Nephron progenitor cell (in vitro differentiated cells): ENCODE measurements at regions not wholly inside any gene's neighbourhood (a gene's known extent, or its start where the extent isn't known, plus 50 kb on each side); places are given as distances from the start of the nearest gene placed in this dataset.
"Not testable (repeated sequence)": the region's sequence is repeated elsewhere in the genome, so short reads cannot be mapped to it uniquely, and the experiment has no call there.

ENCODE experiments used
- DNase-seq: peaks from one replicate; pipeline ENCODE4 v3.0.0; 2021
- H3K27ac Mint-ChIP-seq: 2 replicates; pipeline ENCODE4 v1.8.0; 2021; ENCODE audit warnings: mild to moderate bottlenecking, moderate library complexity, mixed read lengths
- H3K27me3 Mint-ChIP-seq: 2 replicates; pipeline ENCODE4 v1.8.0; 2021; ENCODE audit warnings: mild to moderate bottlenecking, low read depth, mixed read lengths; ENCODE audit not compliant: poor library complexity
- H3K36me3 Mint-ChIP-seq: 2 replicates; pipeline ENCODE4 v1.8.0; 2021; ENCODE audit warnings: low read depth, mixed read lengths
- H3K4me1 Mint-ChIP-seq: 2 replicates; pipeline ENCODE4 v1.8.0; 2021; ENCODE audit warnings: mixed read lengths
- H3K4me3 Mint-ChIP-seq: 2 replicates; pipeline ENCODE4 v1.8.0; 2021; ENCODE audit warnings: mild to moderate bottlenecking, moderate library complexity, mixed read lengths
- H3K9me3 Mint-ChIP-seq: 2 replicates; pipeline ENCODE4 v1.8.0; 2021; ENCODE audit warnings: mild to moderate bottlenecking, moderate library complexity, mixed read lengths

GRCh38 chr11:49585495-49585894 is 366.7 kb upstream of the OR4C13 start:
- not testable (repeated sequence) for DNase-seq, H3K4me3 Mint-ChIP-seq, H3K36me3 Mint-ChIP-seq, H3K4me1 Mint-ChIP-seq, H3K27me3 Mint-ChIP-seq, H3K27ac Mint-ChIP-seq
- peaks cover 41% of the 10 kb centered on the region for H3K9me3 Mint-ChIP-seq

DNA sequence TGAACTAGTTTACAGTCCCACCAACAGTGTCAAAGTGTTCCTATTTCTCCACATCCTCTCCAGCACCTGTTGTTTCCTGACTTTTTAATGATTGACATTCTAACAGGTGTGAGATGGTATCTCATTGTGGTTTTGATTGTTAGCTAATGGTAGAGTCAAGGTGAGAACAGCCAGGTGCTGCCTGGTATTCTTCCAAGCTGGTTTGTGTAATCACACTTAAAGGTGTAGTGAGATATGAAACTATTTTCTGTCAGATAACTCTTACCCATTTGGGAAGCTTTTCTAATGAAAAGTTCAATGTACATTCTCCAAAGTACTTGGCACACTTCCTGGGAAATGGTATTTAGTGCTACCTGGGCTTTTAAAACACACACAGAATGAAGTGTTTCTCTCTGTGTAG is 343.3 kb upstream of the OR4C13 start:
- H3K36me3 Mint-ChIP-seq, H3K27ac Mint-ChIP-seq, H3K4me1 Mint-ChIP-seq, H3K4me3 Mint-ChIP-seq, DNase-seq, H3K27me3 Mint-ChIP-seq: not testable (repeated sequence)
- H3K9me3 Mint-ChIP-seq, result peaks cover 73% of the 10 kb centered on the region

GRCh38 chr11:49623872-49624271 is 328.3 kb upstream of the OR4C13 start:
- peaks cover 81% of the 10 kb centered on the region for H3K9me3 Mint-ChIP-seq
- H3K27me3 Mint-ChIP-seq, H3K36me3 Mint-ChIP-seq, H3K27ac Mint-ChIP-seq, H3K4me3 Mint-ChIP-seq, H3K4me1 Mint-ChIP-seq, DNase-seq: not testable (repeated sequence)

GRCh38 chr11:49670705-49671104 is 281.5 kb upstream of the OR4C13 start:
- peaks cover 82% of the 10 kb centered on the region for H3K9me3 Mint-ChIP-seq
- not testable (repeated sequence) for H3K36me3 Mint-ChIP-seq, H3K4me1 Mint-ChIP-seq, H3K4me3 Mint-ChIP-seq, H3K27ac Mint-ChIP-seq, H3K27me3 Mint-ChIP-seq, DNase-seq

DNA sequence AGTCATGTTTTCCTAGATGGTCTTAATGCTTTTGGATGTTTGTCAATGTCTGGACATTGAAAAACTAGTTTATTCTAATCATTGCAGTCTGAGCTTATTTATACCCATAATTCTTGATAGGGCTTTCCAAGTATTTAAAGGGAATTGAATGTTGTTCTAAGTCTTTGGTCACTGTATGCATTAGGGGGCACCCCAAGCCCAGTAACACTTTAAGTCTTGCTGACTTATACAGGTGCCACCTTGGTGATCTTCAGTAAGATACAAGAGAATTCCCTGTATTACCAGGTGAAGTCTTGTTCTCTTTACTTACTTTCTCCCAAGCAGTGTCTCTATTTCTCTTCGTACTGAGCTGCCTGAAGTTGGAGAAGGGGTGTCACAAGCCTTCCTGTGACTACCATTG is 250.1 kb upstream of the OR4C13 start:
- peaks cover 79% of the 10 kb centered on the region for H3K9me3 Mint-ChIP-seq
- not testable (repeated sequence) for H3K4me3 Mint-ChIP-seq, DNase-seq, H3K36me3 Mint-ChIP-seq, H3K4me1 Mint-ChIP-seq, H3K27ac Mint-ChIP-seq, H3K27me3 Mint-ChIP-seq

GRCh38 chr11:49750447-49750846 is 201.7 kb upstream of the OR4C13 start:
- DNase-seq, H3K4me1 Mint-ChIP-seq, H3K36me3 Mint-ChIP-seq, H3K27ac Mint-ChIP-seq, H3K4me3 Mint-ChIP-seq, H3K27me3 Mint-ChIP-seq: not testable (repeated sequence)
- peaks cover 62% of the 10 kb centered on the region for H3K9me3 Mint-ChIP-seq

GRCh38 chr11:49750960-49751359 is 201.2 kb upstream of the OR4C13 start:
- H3K4me1 Mint-ChIP-seq, H3K27me3 Mint-ChIP-seq, H3K36me3 Mint-ChIP-seq, H3K4me3 Mint-ChIP-seq, DNase-seq, H3K27ac Mint-ChIP-seq: not testable (repeated sequence)
- peaks cover 62% of the 10 kb centered on the region for H3K9me3 Mint-ChIP-seq

DNA sequence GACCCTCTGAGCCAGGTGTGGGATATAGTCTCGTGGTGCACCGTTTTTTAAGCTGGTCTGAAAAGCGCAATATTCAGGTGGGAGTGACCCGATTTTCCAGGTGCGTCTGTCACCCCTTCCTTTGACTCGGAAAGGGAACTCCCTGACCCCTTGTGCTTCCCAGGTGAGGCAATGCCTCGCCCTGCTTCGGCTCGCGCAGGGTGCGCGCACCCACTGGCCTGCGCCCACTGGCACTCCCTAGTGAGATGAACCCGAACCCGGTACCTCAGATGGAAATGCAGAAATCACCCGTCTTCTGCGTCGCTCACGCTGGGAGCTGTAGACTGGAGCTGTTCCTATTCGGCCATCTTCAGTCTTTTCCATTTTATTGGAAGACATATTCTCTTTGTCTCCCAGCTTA is 171.4 kb upstream of the OR4C13 start:
- H3K9me3 Mint-ChIP-seq, result peaks cover 17% of the 10 kb centered on the region
- H3K36me3 Mint-ChIP-seq, H3K27me3 Mint-ChIP-seq, DNase-seq, H3K27ac Mint-ChIP-seq, H3K4me1 Mint-ChIP-seq, H3K4me3 Mint-ChIP-seq: not testable (repeated sequence)

GRCh38 chr11:49782000-49782399 is 170.2 kb upstream of the OR4C13 start:
- not testable (repeated sequence) for H3K27ac Mint-ChIP-seq, H3K4me1 Mint-ChIP-seq, H3K4me3 Mint-ChIP-seq, H3K27me3 Mint-ChIP-seq, H3K36me3 Mint-ChIP-seq, DNase-seq
- H3K9me3 Mint-ChIP-seq, result peaks cover 22% of the 10 kb centered on the region

DNA sequence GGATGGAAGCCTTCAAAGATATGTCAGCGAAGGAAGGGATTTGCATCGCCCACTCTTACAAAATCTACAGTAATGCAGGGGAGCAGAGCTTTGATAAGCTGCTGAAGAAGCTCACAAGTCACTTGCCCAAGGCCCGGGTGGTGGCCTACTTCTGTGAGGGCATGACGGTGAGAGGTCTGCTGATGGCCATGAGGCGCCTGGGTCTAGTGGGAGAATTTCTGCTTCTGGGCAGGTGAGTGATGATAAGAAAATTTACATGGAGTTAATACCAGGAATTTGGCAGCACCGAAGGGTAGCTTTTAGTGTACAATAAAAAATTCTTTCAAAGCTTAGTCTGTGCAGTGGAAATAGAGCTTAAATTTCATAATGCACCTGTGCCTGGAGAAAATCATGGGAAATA is 168.3 kb upstream of the OR4C13 start:
- not testable (repeated sequence) for DNase-seq, H3K36me3 Mint-ChIP-seq, H3K27ac Mint-ChIP-seq, H3K27me3 Mint-ChIP-seq, H3K4me3 Mint-ChIP-seq, H3K4me1 Mint-ChIP-seq
- H3K9me3 Mint-ChIP-seq, result peaks cover 33% of the 10 kb centered on the region

- H3K27me3 Mint-ChIP-seq, H3K36me3 Mint-ChIP-seq, H3K27ac Mint-ChIP-seq, H3K4me1 Mint-ChIP-seq, H3K4me3 Mint-ChIP-seq, DNase-seq: not testable (repeated sequence)
- H3K9me3 Mint-ChIP-seq, result peaks cover 51% of the 10 kb centered on the region
Observed at GRCh38 chr11:49789787-49790186, 162.4 kb upstream of the OR4C13 start.

GRCh38 chr11:49798206-49798837 is 153.9 kb upstream of the OR4C13 start:
- H3K27ac Mint-ChIP-seq, H3K4me3 Mint-ChIP-seq, H3K27me3 Mint-ChIP-seq, DNase-seq, H3K4me1 Mint-ChIP-seq, H3K36me3 Mint-ChIP-seq: not testable (repeated sequence)
- peaks cover 43% of the 10 kb centered on the region for H3K9me3 Mint-ChIP-seq

DNA sequence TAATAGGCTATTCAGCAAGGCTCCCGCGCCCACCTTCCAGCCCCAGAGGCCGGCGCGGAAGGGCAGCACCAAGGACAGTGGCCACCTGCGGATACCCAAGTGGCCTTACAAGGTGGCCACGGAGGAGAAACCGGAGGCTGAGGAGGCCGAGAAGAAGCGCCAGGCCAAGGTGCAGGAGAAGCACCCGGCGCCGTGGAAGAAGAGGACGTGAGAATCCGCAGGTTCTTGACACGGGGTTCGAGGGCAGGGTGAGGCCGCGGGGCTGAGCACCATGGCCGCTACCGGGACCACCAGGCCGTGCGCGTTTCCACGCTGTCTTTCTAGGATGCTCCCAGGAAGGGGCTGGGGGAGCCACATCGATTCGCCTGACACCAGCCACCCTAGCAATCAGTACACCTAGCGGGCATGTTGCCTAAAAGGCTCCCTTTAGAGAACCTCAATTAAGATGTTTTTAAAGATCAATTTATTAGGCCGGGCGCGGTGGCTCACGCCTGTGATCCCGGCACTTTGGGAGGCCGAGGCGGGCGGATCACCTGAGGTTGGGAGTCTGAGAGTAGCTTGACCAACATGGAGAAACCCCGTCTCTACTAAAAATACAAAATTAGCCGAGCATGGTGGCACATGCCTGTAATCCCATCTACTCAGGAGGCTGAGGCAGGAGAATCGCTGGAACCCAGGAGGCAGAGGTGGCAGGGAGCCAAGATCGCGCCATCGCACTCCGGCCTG is 134.3 kb upstream of the OR4C13 start:
- not testable (repeated sequence) for H3K27ac Mint-ChIP-seq, DNase-seq, H3K4me3 Mint-ChIP-seq, H3K27me3 Mint-ChIP-seq, H3K4me1 Mint-ChIP-seq, H3K36me3 Mint-ChIP-seq
- H3K9me3 Mint-ChIP-seq, result peaks cover 65% of the 10 kb centered on the region

DNA sequence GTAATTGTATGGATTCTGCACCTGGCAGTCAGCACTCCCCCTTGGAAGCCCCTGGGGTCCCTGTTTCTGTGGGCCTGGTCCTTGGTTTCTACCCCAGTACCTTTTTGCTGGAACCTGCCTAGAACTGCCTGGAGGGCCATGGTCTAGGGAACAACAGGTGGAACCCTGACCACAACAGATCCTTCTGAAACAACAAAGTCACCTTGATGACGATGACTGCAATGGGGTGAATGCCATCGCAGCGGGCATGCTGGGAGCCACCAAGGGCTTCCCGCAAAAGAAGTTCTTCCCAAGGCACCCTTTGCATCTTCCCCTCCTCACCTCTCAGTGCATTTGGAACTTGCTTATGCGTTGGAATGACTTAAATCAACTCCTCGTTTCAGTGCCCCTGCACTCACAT is 129.0 kb upstream of the OR4C13 start:
- not testable (repeated sequence) for H3K4me3 Mint-ChIP-seq, H3K27me3 Mint-ChIP-seq, DNase-seq, H3K27ac Mint-ChIP-seq, H3K36me3 Mint-ChIP-seq, H3K4me1 Mint-ChIP-seq
- H3K9me3 Mint-ChIP-seq, result peaks cover 88% of the 10 kb centered on the region

DNA sequence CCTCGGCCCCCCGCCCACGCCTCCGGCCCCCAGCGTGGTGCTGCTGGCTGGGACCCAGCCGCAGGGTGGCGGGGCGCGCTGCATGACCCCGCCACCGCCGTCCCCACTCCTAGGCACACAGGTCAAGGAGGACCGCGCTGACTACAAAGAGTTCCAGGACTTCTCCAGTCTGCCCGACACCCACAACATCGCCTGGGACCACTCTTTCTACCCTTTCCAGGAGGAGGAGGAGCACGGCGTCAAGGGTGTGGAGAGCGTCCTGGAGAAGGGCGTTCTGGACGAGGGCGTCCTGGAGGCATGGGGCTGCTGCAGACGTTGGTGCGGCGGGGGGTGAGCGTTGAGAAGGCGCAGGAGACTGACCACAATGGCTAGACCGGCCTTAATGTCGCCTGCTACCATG is 101.7 kb upstream of the OR4C13 start:
- DNase-seq, H3K36me3 Mint-ChIP-seq, H3K4me1 Mint-ChIP-seq, H3K27ac Mint-ChIP-seq, H3K27me3 Mint-ChIP-seq, H3K4me3 Mint-ChIP-seq: not testable (repeated sequence)
- peaks cover 62% of the 10 kb centered on the region for H3K9me3 Mint-ChIP-seq
